Sigmoid colon (tissue), 4 donors: ENCODE measurements at regions not wholly inside any gene's neighbourhood (a gene's known extent, or its start where the extent isn't known, plus 50 kb on each side); places are given as distances from the start of the nearest gene placed in this dataset.

Source experiments
- CTCF ChIP-seq, 4 experiments: fragments of 450-650 bp in 3 of 4; fragments of 200-600 bp in 1 of 4; IDR thresholded peaks; one replicate each; pipeline ENCODE4 v1.5.1; 2016 to 2019; ENCODE audit warnings: antibody characterized with exemption in 4 of 4, mild to moderate bottlenecking in 3 of 4, moderate library complexity in 2 of 4
- EP300 ChIP-seq, 4 donors: sonication (generic); formaldehyde crosslinking; IDR thresholded peaks; one replicate each; pipeline ENCODE4 v1.6.1; 2017; ENCODE audit warnings: antibody characterized with exemption in 4 of 4
- POLR2A ChIP-seq, 2 donors: fragments of 450-650 bp; IDR thresholded peaks; one replicate each; pipeline ENCODE4 v1.6.1; 2016; ENCODE audit warnings: antibody characterized with exemption in 2 of 2, mild to moderate bottlenecking in 2 of 2, moderate library complexity in 2 of 2
- POLR2AphosphoS5 ChIP-seq, 4 donors: sonication (generic); formaldehyde crosslinking; IDR thresholded peaks; one replicate each; pipeline ENCODE4 v1.6.1; 2017; ENCODE audit warnings: antibody characterized with exemption in 4 of 4

GRCh38 chr12:124647316-124647715 lies 79.9 kb upstream of the NCOR2 start:
- TF ChIP-seq CTCF (IDR thresholded peaks at IDR 0.05) (no peak), POLR2AphosphoS5 (IDR thresholded peaks at IDR 0.05) (no peak), EP300 (IDR thresholded peaks at IDR 0.05) (no peak), POLR2A (IDR thresholded peaks at IDR 0.05) (no peak)
